C4-2B (cell line): ENCODE measurements at regions not wholly inside any gene's neighbourhood (a gene's known extent, or its start where the extent isn't known, plus 50 kb on each side); places are given as distances from the start of the nearest gene placed in this dataset.

Experiments
- ZFX ChIP-seq: fragments of 450-650 bp; IDR thresholded peaks from 2 replicates; pipeline ENCODE4 v1.6.1; 2017
- TF ChIP-seq, protein P1 (sequence below): fragments of 450-650 bp; conservative IDR thresholded peaks from 2 replicates; pipeline ENCODE4 v1.5.1; 2017; ENCODE audit warnings: mild to moderate bottlenecking

DNA sequence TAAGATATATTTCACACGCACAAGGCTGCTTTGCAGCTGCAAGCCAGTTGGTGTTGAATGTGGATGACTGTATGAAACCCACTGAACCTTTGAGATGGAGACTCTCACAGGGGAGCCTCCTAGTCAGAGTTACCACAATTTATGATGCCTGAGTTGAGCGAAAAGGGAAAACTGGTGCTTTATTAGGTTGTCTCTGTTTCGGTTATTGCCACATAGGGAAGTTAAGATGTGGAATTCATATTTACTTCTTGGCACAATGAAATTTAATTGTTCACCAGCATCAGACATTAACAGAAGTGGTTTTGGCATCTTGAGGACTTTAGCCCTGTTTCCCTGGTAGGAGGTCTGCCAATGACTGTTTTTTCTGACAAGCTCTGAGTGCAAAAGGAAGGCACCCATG, 358.2 kb downstream of the SQOR start:
- TF ChIP-seq, protein P1, sequence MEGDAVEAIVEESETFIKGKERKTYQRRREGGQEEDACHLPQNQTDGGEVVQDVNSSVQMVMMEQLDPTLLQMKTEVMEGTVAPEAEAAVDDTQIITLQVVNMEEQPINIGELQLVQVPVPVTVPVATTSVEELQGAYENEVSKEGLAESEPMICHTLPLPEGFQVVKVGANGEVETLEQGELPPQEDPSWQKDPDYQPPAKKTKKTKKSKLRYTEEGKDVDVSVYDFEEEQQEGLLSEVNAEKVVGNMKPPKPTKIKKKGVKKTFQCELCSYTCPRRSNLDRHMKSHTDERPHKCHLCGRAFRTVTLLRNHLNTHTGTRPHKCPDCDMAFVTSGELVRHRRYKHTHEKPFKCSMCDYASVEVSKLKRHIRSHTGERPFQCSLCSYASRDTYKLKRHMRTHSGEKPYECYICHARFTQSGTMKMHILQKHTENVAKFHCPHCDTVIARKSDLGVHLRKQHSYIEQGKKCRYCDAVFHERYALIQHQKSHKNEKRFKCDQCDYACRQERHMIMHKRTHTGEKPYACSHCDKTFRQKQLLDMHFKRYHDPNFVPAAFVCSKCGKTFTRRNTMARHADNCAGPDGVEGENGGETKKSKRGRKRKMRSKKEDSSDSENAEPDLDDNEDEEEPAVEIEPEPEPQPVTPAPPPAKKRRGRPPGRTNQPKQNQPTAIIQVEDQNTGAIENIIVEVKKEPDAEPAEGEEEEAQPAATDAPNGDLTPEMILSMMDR, result no peak
- TF ChIP-seq ZFX, result no peak
